ENCODE measurements at regions not wholly inside any gene's neighbourhood (a gene's known extent, or its start where the extent isn't known, plus 50 kb on each side); places are given as distances from the start of the nearest gene placed in this dataset.

GRCh38 chr7:36037121-36037662 is 115.9 kb upstream of the EEPD1 start (continued):
- TF ChIP-seq SUPT20H (IDR thresholded peaks at IDR 0.05; ENCODE audit: borderline replicate concordance, control insufficient read depth, low read depth, low read length), result no peak
- TF ChIP-seq RCOR1 (conservative IDR thresholded peaks at IDR 0.05; ENCODE audit: low read depth, low read length), result no peak
- no peak for TF ChIP-seq ZBTB4 (CRISPR knock-in tag; IDR thresholded peaks at IDR 0.05)
- no peak for TF ChIP-seq ATF7 (IDR thresholded peaks at IDR 0.05; ENCODE audit: low read depth)
- no peak for TF ChIP-seq TARDBP (IDR thresholded peaks at IDR 0.05; ENCODE audit: borderline replicate concordance)
- TF ChIP-seq YY1 (IDR thresholded peaks at IDR 0.05; ENCODE audit: low read depth, low read length), result no peak

GRCh38 chr7:36038063-36038721 is 114.9 kb upstream of the EEPD1 start:
- FAIRE-seq (no peak), DNase-seq (ENCODE audit: low read depth, low spot score) (no peak), ATAC-seq (no peak)
- 39% methylated on average over 7 of the region's 7 CpGs for WGBS (ENCODE audit: insufficient coverage, insufficient replicate concordance, low lambda C conversion rate, missing lambda C conversion rate)
- BruUV-seq (replicated peaks), result no TSS peak
- in situ Hi-C loops (cut with MboI), result no loop called here
- ChIA-PET CTCF (interaction anchor here (1.4 kb wide), 1 partner anchor 249 kb away, joined by 3 read pairs; no protein-coding TSS in a partner anchor), SMC1A (ENCODE audit: uncharacterized antibody, unreplicated experiment) (no interaction called here), POLR2A (no interaction called here), RAD21 (ENCODE audit: unreplicated experiment) (no interaction called here)
- Histone ChIP-seq H3K79me2 (ENCODE audit: control insufficient read depth, insufficient read depth, low read length) (no peaks in the 10 kb centered on the region), H2AFZ (ENCODE audit: control insufficient read depth, low read depth, low read length) (no peak overlapping the region), H4K20me1 (ENCODE audit: control insufficient read depth, insufficient read depth) (no peaks in the 10 kb centered on the region), H3K9ac (ENCODE audit: control insufficient read depth, insufficient read depth, low read length) (no peak overlapping the region), H3K27me3 (replicated peaks in 1 of 2; ENCODE audit: control insufficient read depth in 2 of 2, insufficient read depth in 2 of 2, low read length in 1 of 2) (0 out of 4 replicates have a peak, but pooled peaks cover 0 to 1% of the 10 kb centered on the region in 2 experiments), H3K36me3 (ENCODE audit: control insufficient read depth in 2 of 2, insufficient read depth in 2 of 2, low read length in 1 of 2) (no peaks in the 10 kb centered on the region), H3K4me1 (ENCODE audit: control insufficient read depth, insufficient read depth, low read length) (no peaks in the 10 kb centered on the region), H3K27ac (ENCODE audit: control insufficient read depth, insufficient read depth) (no peak overlapping the region), H3K4me2 (ENCODE audit: control insufficient read depth, insufficient read depth) (no peak overlapping the region), H3K9me3 (replicated peaks; ENCODE audit: control insufficient read depth, insufficient read depth, low read length) (no peaks in the 10 kb centered on the region), H3K4me3 (no peak overlapping the region)
- intact Hi-C loops (cut with micrococcal nuclease; ENCODE audit: unreplicated experiment), result no loop called here
- TF ChIP-seq SPI1 (IDR thresholded peaks at IDR 0.05; ENCODE audit: borderline replicate concordance, insufficient read depth, low read depth, low read length) (no peak), RUNX3 (IDR thresholded peaks at IDR 0.05; ENCODE audit: low read length) (no peak), BMI1 (IDR thresholded peaks at IDR 0.05; ENCODE audit: borderline replicate concordance) (no peak), GABPA (IDR thresholded peaks at IDR 0.05; ENCODE audit: low read depth) (no peak), CBFB (IDR thresholded peaks at IDR 0.05; ENCODE audit: low read depth) (no peak)
